Esophagus squamous epithelium (tissue), 5 donors: ENCODE measurements at regions not wholly inside any gene's neighbourhood (a gene's known extent, or its start where the extent isn't known, plus 50 kb on each side); places are given as distances from the start of the nearest gene placed in this dataset.

Source experiments
- DNase-seq: peaks from one replicate; lab custom pipeline; 2025; lab: John Stamatoyannopoulos, UW
- H3K27ac ChIP-seq, 4 donors: fragments of 200-600 bp; sonication (generic); one replicate each; pipeline ENCODE4 v1.5.1; 2016 to 2019; ENCODE audit warnings: mild to moderate bottlenecking in 1 of 4
- H3K27me3 ChIP-seq, 4 donors: fragments of 200-600 bp; sonication (generic); 1 replicate in 3 of 4; 2 replicates in 1 of 4; pipeline versions ENCODE4 v1.5.1 to v1.6.0; 2017 to 2021; ENCODE audit warnings: antibody characterized with exemption in 1 of 4
- H3K36me3 ChIP-seq, 3 donors: fragments of 200-600 bp; sonication (generic); one replicate each; pipeline ENCODE4 v1.5.1; 2016 to 2019
- H3K4me1 ChIP-seq, 3 donors: fragments of 200-600 bp; sonication (generic); one replicate each; pipeline ENCODE4 v1.5.1; 2017 to 2019
- H3K4me3 ChIP-seq, 4 donors: fragments of 200-600 bp; sonication (generic); 1 replicate in 3 of 4; 2 replicates in 1 of 4; pipeline ENCODE4 v1.5.1; 2016 to 2019; ENCODE audit warnings: mild to moderate bottlenecking in 2 of 4, moderate library complexity in 1 of 4
- H3K9me3 ChIP-seq, 3 donors: fragments of 200-600 bp; sonication (generic); one replicate each; pipeline ENCODE4 v1.5.1; 2016 to 2019
- CTCF ChIP-seq, 6 experiments: fragments of 450-650 bp in 4 of 6; fragments of 200-600 bp in 2 of 6; sonication (generic) in 2 of 6; IDR thresholded peaks; one replicate each; pipeline ENCODE4 v1.5.1; 2016 to 2019; ENCODE audit warnings: antibody characterized with exemption in 6 of 6, mild to moderate bottlenecking in 4 of 6, moderate library complexity in 4 of 6
- POLR2A ChIP-seq, 4 donors: fragments of 450-650 bp; IDR thresholded peaks; one replicate each; pipeline ENCODE4 v1.6.1; 2017; ENCODE audit warnings: antibody characterized with exemption in 4 of 4, mild to moderate bottlenecking in 4 of 4, moderate library complexity in 3 of 4
- WGBS, 2 donors: methylation state at CpG; one replicate each; pipeline ENCODE4 v1.1.5; 2018; 5-methylcytosine and 5-hydroxymethylcytosine counted together
- intact Hi-C: fragments of 100-400 bp; cut with DNase I; formaldehyde crosslinking; loops from one replicate; pipeline ENCODE4 v1.15.0; 2022
- donor health status: DM: yes; HTN: yes; CAD: no.

- Histone ChIP-seq H3K4me1 (no peaks in the 10 kb centered on the region), H3K27ac (no peak overlapping the region), H3K27me3 (no peaks in the 10 kb centered on the region), H3K4me3 (no peak overlapping the region), H3K36me3 (no peaks in the 10 kb centered on the region), H3K9me3 (no peaks in the 10 kb centered on the region)
- TF ChIP-seq POLR2A (IDR thresholded peaks at IDR 0.05) (no peak), CTCF (IDR thresholded peaks at IDR 0.05) (no peak)
- 46 to 48% methylated on average over 2 of the region's 2 CpGs for WGBS, 2 donors
- intact Hi-C loops, result no loop called here
- no peak for DNase-seq
Measured at GRCh38 chr18:39025531-39025930, 1459.9 kb upstream of the CELF4 start.

- TF ChIP-seq CTCF (IDR thresholded peaks at IDR 0.05), result no peak
- TF ChIP-seq POLR2A (IDR thresholded peaks at IDR 0.05), result no peak
- H3K4me3 ChIP-seq, result no peak overlapping the region
- 57 to 66% methylated on average over 3 of the region's 3 CpGs for WGBS, 2 donors
- peaks cover 0 to 4% (median 0%) of the 10 kb centered on the region in 3 donors for H3K9me3 ChIP-seq
- intact Hi-C loops, result no loop called here
- H3K4me1 ChIP-seq, result no peaks in the 10 kb centered on the region
- no peak for DNase-seq
- H3K36me3 ChIP-seq, result no peaks in the 10 kb centered on the region
- no peak overlapping the region for H3K27ac ChIP-seq
- no peaks in the 10 kb centered on the region for H3K27me3 ChIP-seq
Measured at GRCh38 chr18:39019989-39020388, 1454.4 kb upstream of the CELF4 start.

GRCh38 chr18:39007031-39007902 lies 1441.7 kb upstream of the CELF4 start:
- Histone ChIP-seq H3K36me3 (no peaks in the 10 kb centered on the region), H3K27me3 (no peaks in the 10 kb centered on the region), H3K27ac (no peak overlapping the region), H3K4me3 (no peak overlapping the region), H3K9me3 (peaks cover 0 to 7% (median 0%) of the 10 kb centered on the region in 3 donors), H3K4me1 (no peaks in the 10 kb centered on the region)
- 46 to 61% methylated on average over 5 of the region's 5 CpGs for WGBS, 2 donors
- intact Hi-C loops, result no loop called here
- TF ChIP-seq CTCF (IDR thresholded peaks at IDR 0.05) (no peak), POLR2A (IDR thresholded peaks at IDR 0.05) (no peak)
- DNase-seq, result no peak

- Histone ChIP-seq H3K27ac (no peak overlapping the region), H3K4me1 (no peaks in the 10 kb centered on the region), H3K9me3 (no peaks in the 10 kb centered on the region), H3K4me3 (no peak overlapping the region), H3K27me3 (no peaks in the 10 kb centered on the region), H3K36me3 (no peaks in the 10 kb centered on the region)
- intact Hi-C loops, result no loop called here
- no peak for DNase-seq
- WGBS, 2 donors, result 65 to 82% methylated on average over 2 to 3 of the region's 3 CpGs
- no peak for TF ChIP-seq POLR2A (IDR thresholded peaks at IDR 0.05)
- TF ChIP-seq CTCF (IDR thresholded peaks at IDR 0.05), result no peak
Measured at GRCh38 chr18:38996056-38996455, 1430.5 kb upstream of the CELF4 start.

- no peaks in the 10 kb centered on the region for H3K4me1 ChIP-seq
- WGBS, 2 donors, result 50% methylated on average over 1 of the region's 1 CpG
- DNase-seq, result no peak
- intact Hi-C loops, result no loop called here
- no peak for TF ChIP-seq POLR2A (IDR thresholded peaks at IDR 0.05)
- H3K9me3 ChIP-seq, result no peaks in the 10 kb centered on the region
- no peaks in the 10 kb centered on the region for H3K36me3 ChIP-seq
- H3K27ac ChIP-seq, result no peak overlapping the region
- H3K4me3 ChIP-seq, result no peak overlapping the region
- H3K27me3 ChIP-seq, result no peaks in the 10 kb centered on the region
Measured at GRCh38 chr18:38993342-38993741, 1427.7 kb upstream of the CELF4 start.
